Activated B cell treated with CpG ODN at 0.5 μM for 24 hours (primary cell): ENCODE measurements at regions not wholly inside any gene's neighbourhood (a gene's known extent, or its start where the extent isn't known, plus 50 kb on each side); places are given as distances from the start of the nearest gene placed in this dataset.

Experiments
- ATAC-seq: fragments of 200-7000 bp; cut with Tn5 transposase; one replicate; pipeline ENCODE4 v1.10.0; 2021; ENCODE audit warnings: low read depth, mild to moderate bottlenecking, moderate library complexity
- CTCF ChIA-PET: fragments of 350-600 bp; sonication (Branson Sonifier 250); formaldehyde crosslinking; loops from one replicate; lab custom pipeline; 2021; ENCODE audit warnings: antibody characterized with exemption; lab: Charles Lee
- POLR2A ChIA-PET: fragments of 350-600 bp; sonication (Branson Sonifier 250); formaldehyde crosslinking; loops from one replicate; lab custom pipeline; 2021; ENCODE audit warnings: antibody characterized with exemption; lab: Charles Lee
- DNase-seq: peaks from one replicate; pipeline ENCODE4 v3.0.0; 2022
- H3K27ac Mint-ChIP-seq: one replicate; pipeline ENCODE4 v1.8.0; 2020; ENCODE audit warnings: mixed read lengths
- H3K27me3 Mint-ChIP-seq: one replicate; pipeline ENCODE4 v1.8.0; 2021; ENCODE audit warnings: mixed read lengths
- H3K36me3 Mint-ChIP-seq: one replicate; pipeline ENCODE4 v1.8.0; 2021; ENCODE audit warnings: low read depth, mixed read lengths
- H3K4me1 Mint-ChIP-seq: one replicate; pipeline ENCODE4 v1.8.0; 2021; ENCODE audit warnings: mixed read lengths
- H3K4me3 Mint-ChIP-seq: one replicate; pipeline ENCODE4 v1.8.0; 2020; ENCODE audit warnings: mild to moderate bottlenecking, mixed read lengths
- H3K9me3 Mint-ChIP-seq: one replicate; pipeline ENCODE4 v1.8.0; 2020; ENCODE audit warnings: mixed read lengths
- CTCF ChIP-seq: fragments of 200-600 bp; IDR thresholded peaks from one replicate; pipeline ENCODE4 v1.8.0; 2022; ENCODE audit warnings: antibody characterized with exemption, mild to moderate bottlenecking
- intact Hi-C: fragments of 100-400 bp; cut with micrococcal nuclease; formaldehyde crosslinking; loops from one replicate; pipeline ENCODE4 v1.15.1; 2024

GRCh38 chr13:62003452-62003851 is 587.8 kb upstream of the PCDH20 start:
- ChIA-PET POLR2A (no interaction called here), CTCF (no interaction called here)
- DNase-seq (no peak), ATAC-seq (no peak)
- Mint-ChIP-seq H3K36me3 (no peaks in the 10 kb centered on the region), H3K4me1 (no peaks in the 10 kb centered on the region), H3K27me3 (no peaks in the 10 kb centered on the region), H3K4me3 (no peak overlapping the region), H3K9me3 (peaks cover 8% of the 10 kb centered on the region), H3K27ac (no peak overlapping the region)
- TF ChIP-seq CTCF, result no peak
- intact Hi-C loops, result no loop called here

- no peak for TF ChIP-seq CTCF
- Mint-ChIP-seq H3K27ac (no peak overlapping the region), H3K4me1 (no peaks in the 10 kb centered on the region), H3K36me3 (no peaks in the 10 kb centered on the region), H3K27me3 (no peaks in the 10 kb centered on the region), H3K9me3 (peaks cover 10% of the 10 kb centered on the region), H3K4me3 (no peak overlapping the region)
- ChIA-PET POLR2A (no interaction called here), CTCF (no interaction called here)
- ATAC-seq, result no peak
- no peak for DNase-seq
- intact Hi-C loops, result no loop called here
These were observed 578.5 kb upstream of the PCDH20 start for GRCh38 chr13:61994174-61994573.

- no peak for TF ChIP-seq CTCF
- no peak overlapping the region for H3K27ac Mint-ChIP-seq
- intact Hi-C loops, result no loop called here
- H3K4me3 Mint-ChIP-seq, result no peak overlapping the region
- peaks cover 3% of the 10 kb centered on the region for H3K9me3 Mint-ChIP-seq
- H3K36me3 Mint-ChIP-seq, result no peaks in the 10 kb centered on the region
- no peak for DNase-seq
- no peaks in the 10 kb centered on the region for H3K4me1 Mint-ChIP-seq
- no peak for ATAC-seq
- CTCF ChIA-PET, result no interaction called here
- no peaks in the 10 kb centered on the region for H3K27me3 Mint-ChIP-seq
- POLR2A ChIA-PET, result no interaction called here
These were observed 574.3 kb upstream of the PCDH20 start for GRCh38 chr13:61989978-61990377.

- Mint-ChIP-seq H3K27ac (no peak overlapping the region), H3K27me3 (no peaks in the 10 kb centered on the region), H3K4me3 (no peak overlapping the region), H3K4me1 (no peaks in the 10 kb centered on the region), H3K36me3 (no peaks in the 10 kb centered on the region), H3K9me3 (no peaks in the 10 kb centered on the region)
- DNase-seq, result no peak
- intact Hi-C loops, result no loop called here
- CTCF ChIA-PET, result no interaction called here
- no peak for ATAC-seq
- POLR2A ChIA-PET, result no interaction called here
- no peak for TF ChIP-seq CTCF
These were observed 573.2 kb upstream of the PCDH20 start for GRCh38 chr13:61988810-61989209.

GRCh38 chr13:61975001-61975400 is 559.4 kb upstream of the PCDH20 start:
- ATAC-seq (no peak), DNase-seq (no peak)
- H3K4me3 Mint-ChIP-seq, result no peak overlapping the region
- intact Hi-C loops, result no loop called here
- H3K36me3 Mint-ChIP-seq, result no peaks in the 10 kb centered on the region
- H3K27me3 Mint-ChIP-seq, result no peaks in the 10 kb centered on the region
- ChIA-PET CTCF (no interaction called here), POLR2A (no interaction called here)
- H3K4me1 Mint-ChIP-seq, result no peaks in the 10 kb centered on the region
- no peak for TF ChIP-seq CTCF
- peaks cover 3% of the 10 kb centered on the region for H3K9me3 Mint-ChIP-seq
- no peak overlapping the region for H3K27ac Mint-ChIP-seq
